Panc1 (cell line): ENCODE measurements at regions not wholly inside any gene's neighbourhood (a gene's known extent, or its start where the extent isn't known, plus 50 kb on each side); places are given as distances from the start of the nearest gene placed in this dataset.

Source experiments
- REST ChIP-seq, 2 experiments: IDR thresholded peaks; 2 replicates each; pipeline ENCODE4 v1.6.1; 2011 to 2012; ENCODE audit warnings: low read depth in 2 of 2, control low read depth in 1 of 2, low read length in 1 of 2, mild to moderate bottlenecking in 1 of 2, moderate library complexity in 1 of 2; ENCODE audit not compliant: insufficient read depth in 1 of 2
- TF ChIP-seq, protein P1 (sequence below): fragments of 450-650 bp; IDR thresholded peaks from 2 replicates; pipeline ENCODE4 v1.5.1; 2017; ENCODE audit warnings: mild to moderate bottlenecking

DNA sequence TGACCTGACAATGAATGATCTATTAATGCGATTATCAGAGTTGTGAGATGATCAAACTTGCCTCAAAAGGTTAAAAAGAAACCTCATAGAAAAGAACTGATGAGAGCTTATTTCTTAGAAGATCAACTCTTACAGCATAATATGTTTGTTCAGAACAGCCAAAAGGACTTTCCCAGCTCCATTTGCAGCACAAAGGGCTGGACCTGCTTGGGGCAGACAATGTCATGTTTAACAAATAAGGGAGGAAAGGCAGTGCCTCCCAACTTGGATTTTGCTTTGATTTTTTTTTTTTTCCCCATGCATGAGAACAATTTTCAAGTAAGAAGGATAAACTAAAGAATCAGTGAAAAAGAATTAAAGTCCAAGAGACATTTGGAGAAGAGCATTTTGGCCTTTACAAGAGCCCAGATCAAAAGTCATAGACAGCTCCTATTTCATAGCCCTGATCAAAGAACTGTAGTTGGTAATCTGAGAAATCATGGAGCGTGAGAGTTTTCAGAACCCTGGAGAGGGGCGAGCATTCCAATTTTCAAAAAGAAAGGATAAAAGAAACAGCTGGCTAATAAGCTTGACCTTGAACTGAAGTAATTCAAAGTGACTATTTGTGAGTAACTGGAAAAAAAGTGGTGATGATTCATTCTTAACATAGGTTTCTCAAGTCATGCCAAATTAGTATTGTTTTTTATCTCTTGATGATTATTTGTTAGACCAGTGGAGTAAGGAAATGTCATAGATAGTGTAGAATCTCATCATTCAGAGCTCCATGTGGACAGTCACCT is 136.0 kb upstream of the CFAP20DC start:
- TF ChIP-seq, protein P1, sequence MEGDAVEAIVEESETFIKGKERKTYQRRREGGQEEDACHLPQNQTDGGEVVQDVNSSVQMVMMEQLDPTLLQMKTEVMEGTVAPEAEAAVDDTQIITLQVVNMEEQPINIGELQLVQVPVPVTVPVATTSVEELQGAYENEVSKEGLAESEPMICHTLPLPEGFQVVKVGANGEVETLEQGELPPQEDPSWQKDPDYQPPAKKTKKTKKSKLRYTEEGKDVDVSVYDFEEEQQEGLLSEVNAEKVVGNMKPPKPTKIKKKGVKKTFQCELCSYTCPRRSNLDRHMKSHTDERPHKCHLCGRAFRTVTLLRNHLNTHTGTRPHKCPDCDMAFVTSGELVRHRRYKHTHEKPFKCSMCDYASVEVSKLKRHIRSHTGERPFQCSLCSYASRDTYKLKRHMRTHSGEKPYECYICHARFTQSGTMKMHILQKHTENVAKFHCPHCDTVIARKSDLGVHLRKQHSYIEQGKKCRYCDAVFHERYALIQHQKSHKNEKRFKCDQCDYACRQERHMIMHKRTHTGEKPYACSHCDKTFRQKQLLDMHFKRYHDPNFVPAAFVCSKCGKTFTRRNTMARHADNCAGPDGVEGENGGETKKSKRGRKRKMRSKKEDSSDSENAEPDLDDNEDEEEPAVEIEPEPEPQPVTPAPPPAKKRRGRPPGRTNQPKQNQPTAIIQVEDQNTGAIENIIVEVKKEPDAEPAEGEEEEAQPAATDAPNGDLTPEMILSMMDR = no peak
- TF ChIP-seq REST (IDR thresholded peaks at IDR 0.05; ENCODE audit: insufficient read depth in 1 of 2, low read depth in 2 of 2, low read length in 1 of 2) = no peak; a peak in 1 of 4 replicates
